ENCODE measurements at regions not wholly inside any gene's neighbourhood (a gene's known extent, or its start where the extent isn't known, plus 50 kb on each side); places are given as distances from the start of the nearest gene placed in this dataset.

GRCh38 chr5:126363658-126364057, 59.6 kb upstream of the GRAMD2B start:
- DNase-seq (ENCODE audit: low read depth in 2 of 2) = no peak

- DNase-seq (ENCODE audit: low read depth in 2 of 2) = no peak
Observed at GRCh38 chr5:126364206-126364902, 58.9 kb upstream of the GRAMD2B start.

- DNase-seq (ENCODE audit: low read depth in 2 of 2) = no peak
Observed at GRCh38 chr5:126365446-126366198, 57.6 kb upstream of the GRAMD2B start.

- DNase-seq (ENCODE audit: low read depth in 2 of 2) = no peak
Observed at GRCh38 chr5:126366199-126366560, 57.0 kb upstream of the GRAMD2B start.

GRCh38 chr5:126368239-126368812, 54.9 kb upstream of the GRAMD2B start:
- no peak for DNase-seq (ENCODE audit: low read depth in 2 of 2)

GRCh38 chr5:126369083-126369482, 54.1 kb upstream of the GRAMD2B start:
- no peak for DNase-seq (ENCODE audit: low read depth in 2 of 2)

- no peak for DNase-seq (ENCODE audit: low read depth in 2 of 2)
Observed at GRCh38 chr5:126369995-126370731, 53.0 kb upstream of the GRAMD2B start.

GRCh38 chr5:126370796-126371718, 52.2 kb upstream of the GRAMD2B start:
- no peak for DNase-seq (ENCODE audit: low read depth in 2 of 2)

- DNase-seq (ENCODE audit: low read depth in 2 of 2) = no peak
Observed at GRCh38 chr5:126373375-126374108, 49.7 kb upstream of the GRAMD2B start.
